CD14-positive monocyte (primary cell): ENCODE measurements at regions not wholly inside any gene's neighbourhood (a gene's known extent, or its start where the extent isn't known, plus 50 kb on each side); places are given as distances from the start of the nearest gene placed in this dataset.

Experiments used
- DNase-seq, 3 donors: peaks; one replicate each; pipeline ENCODE4 v3.0.0-alpha.2; 2011 to 2022
- H2AFZ ChIP-seq: 2 replicates; pipeline ENCODE4 v1.6.0; 2012; ENCODE audit warnings: mild to moderate bottlenecking, low read depth, low read length, inconsistent platforms; ENCODE audit not compliant: insufficient read depth, poor library complexity, severe bottlenecking
- H3K27ac ChIP-seq, 2 donors: 1 replicate in 1 of 2; 2 replicates in 1 of 2; pipeline ENCODE4 v1.5.1; 2012 to 2013; ENCODE audit warnings: low read length in 2 of 2, control low read depth in 1 of 2, inconsistent platforms in 1 of 2, low read depth in 1 of 2, mild to moderate bottlenecking in 1 of 2
- H3K27me3 ChIP-seq, 2 donors: one replicate each; pipeline versions ENCODE4 v1.6.0 to v1.6.1; 2011 to 2013; ENCODE audit warnings: low read length in 2 of 2; ENCODE audit not compliant: control insufficient read depth in 2 of 2, insufficient read depth in 2 of 2
- H3K36me3 ChIP-seq, 2 donors: replicated peaks in 1 of 2; 1 replicate in 1 of 2; 2 replicates in 1 of 2; pipeline versions ENCODE4 v1.5.1 to v1.6.1; 2012 to 2013; ENCODE audit warnings: low read length in 2 of 2, control low read depth in 1 of 2, inconsistent platforms in 1 of 2, mild to moderate bottlenecking in 1 of 2; ENCODE audit not compliant: insufficient read depth in 2 of 2, control insufficient read depth in 1 of 2
- H3K4me1 ChIP-seq, 2 donors: 1 replicate in 1 of 2; 2 replicates in 1 of 2; pipeline versions ENCODE4 v1.5.1 to v1.6.1; 2012 to 2013; ENCODE audit warnings: low read length in 2 of 2, control low read depth in 1 of 2, inconsistent platforms in 1 of 2, mild to moderate bottlenecking in 1 of 2, moderate library complexity in 1 of 2; ENCODE audit not compliant: insufficient read depth in 2 of 2, control insufficient read depth in 1 of 2
- H3K4me2 ChIP-seq: replicated peaks from 2 replicates; pipeline ENCODE3; 2012; ENCODE audit warnings: low read length, moderate library complexity, mild to moderate bottlenecking; ENCODE audit not compliant: poor library complexity, severe bottlenecking; ENCODE audit errors: extremely low read depth
- H3K4me3 ChIP-seq, 3 experiments: fragments of 200-600 bp in 1 of 3; sonication (generic) in 1 of 3; replicated peaks in 1 of 3; 1 replicate in 2 of 3; 2 replicates in 1 of 3; pipeline ENCODE4 v1.5.1; 2011 to 2013; ENCODE audit warnings: low read length in 3 of 3, mild to moderate bottlenecking in 3 of 3, control low read depth in 2 of 3, low read depth in 2 of 3, inconsistent platforms in 1 of 3, moderate library complexity in 1 of 3
- H3K79me2 ChIP-seq: 2 replicates; pipeline ENCODE4 v1.6.0; 2012; ENCODE audit warnings: mild to moderate bottlenecking, control low read depth, inconsistent platforms, low read length, moderate library complexity; ENCODE audit not compliant: insufficient read depth
- H3K9ac ChIP-seq: 2 replicates; pipeline ENCODE4 v1.6.0; 2017; ENCODE audit warnings: low read length, mild to moderate bottlenecking; ENCODE audit not compliant: insufficient read depth, poor library complexity, severe bottlenecking
- H3K9me3 ChIP-seq, 2 donors: replicated peaks in 1 of 2; 1 replicate in 1 of 2; 2 replicates in 1 of 2; pipeline versions ENCODE4 v1.5.1 to v1.6.1; 2012 to 2013; ENCODE audit warnings: low read length in 2 of 2, control low read depth in 1 of 2; ENCODE audit not compliant: control insufficient read depth in 1 of 2, insufficient read depth in 1 of 2
- H4K20me1 ChIP-seq: 2 replicates; pipeline ENCODE4 v1.6.0; 2012; ENCODE audit warnings: mild to moderate bottlenecking, low read length, control low read depth, moderate library complexity; ENCODE audit not compliant: insufficient read depth
- H3K27ac Mint-ChIP-seq, 7 donors: one replicate each; pipeline ENCODE4 v1.8.0; 2020; ENCODE audit warnings: mild to moderate bottlenecking in 7 of 7, mixed read lengths in 7 of 7, moderate library complexity in 6 of 7, inconsistent platforms in 2 of 7
- H3K27me3 Mint-ChIP-seq, 3 donors: one replicate each; pipeline ENCODE4 v1.8.0; 2021 to 2022; ENCODE audit warnings: low read depth in 3 of 3, mild to moderate bottlenecking in 3 of 3, mixed read lengths in 3 of 3, moderate library complexity in 3 of 3, inconsistent platforms in 1 of 3
- H3K36me3 Mint-ChIP-seq, 2 donors: one replicate each; pipeline ENCODE4 v1.8.0; 2020; ENCODE audit warnings: mixed read lengths in 2 of 2, inconsistent platforms in 1 of 2, mild to moderate bottlenecking in 1 of 2
- H3K4me1 Mint-ChIP-seq: one replicate; pipeline ENCODE4 v1.8.0; 2020; ENCODE audit warnings: mild to moderate bottlenecking, mixed read lengths
- H3K4me3 Mint-ChIP-seq, 2 donors: one replicate each; pipeline ENCODE4 v1.8.0; 2020; ENCODE audit warnings: mild to moderate bottlenecking in 2 of 2, mixed read lengths in 2 of 2, moderate library complexity in 1 of 2
- H3K9me3 Mint-ChIP-seq, 7 donors: one replicate each; pipeline ENCODE4 v1.8.0; 2020 to 2022; ENCODE audit warnings: mixed read lengths in 7 of 7, mild to moderate bottlenecking in 6 of 7, moderate library complexity in 6 of 7, inconsistent platforms in 2 of 7
- WGBS: methylation state at CpG from one replicate; pipeline ENCODE4 v1.1.5; 2013; ENCODE audit warnings: missing lambda C conversion rate; ENCODE audit not compliant: insufficient coverage; 5-methylcytosine and 5-hydroxymethylcytosine counted together
- intact Hi-C, 2 donors: fragments of 100-400 bp; cut with micrococcal nuclease; formaldehyde crosslinking; loops; one replicate each; pipeline versions ENCODE4 v1.15.0 to v1.15.1; 2023
- TF ChIP-seq, protein P1 (sequence below): fragments of 200-600 bp; IDR thresholded peaks from one replicate; pipeline ENCODE4 v1.8.0; 2022; ENCODE audit warnings: antibody characterized with exemption, mild to moderate bottlenecking

DNA sequence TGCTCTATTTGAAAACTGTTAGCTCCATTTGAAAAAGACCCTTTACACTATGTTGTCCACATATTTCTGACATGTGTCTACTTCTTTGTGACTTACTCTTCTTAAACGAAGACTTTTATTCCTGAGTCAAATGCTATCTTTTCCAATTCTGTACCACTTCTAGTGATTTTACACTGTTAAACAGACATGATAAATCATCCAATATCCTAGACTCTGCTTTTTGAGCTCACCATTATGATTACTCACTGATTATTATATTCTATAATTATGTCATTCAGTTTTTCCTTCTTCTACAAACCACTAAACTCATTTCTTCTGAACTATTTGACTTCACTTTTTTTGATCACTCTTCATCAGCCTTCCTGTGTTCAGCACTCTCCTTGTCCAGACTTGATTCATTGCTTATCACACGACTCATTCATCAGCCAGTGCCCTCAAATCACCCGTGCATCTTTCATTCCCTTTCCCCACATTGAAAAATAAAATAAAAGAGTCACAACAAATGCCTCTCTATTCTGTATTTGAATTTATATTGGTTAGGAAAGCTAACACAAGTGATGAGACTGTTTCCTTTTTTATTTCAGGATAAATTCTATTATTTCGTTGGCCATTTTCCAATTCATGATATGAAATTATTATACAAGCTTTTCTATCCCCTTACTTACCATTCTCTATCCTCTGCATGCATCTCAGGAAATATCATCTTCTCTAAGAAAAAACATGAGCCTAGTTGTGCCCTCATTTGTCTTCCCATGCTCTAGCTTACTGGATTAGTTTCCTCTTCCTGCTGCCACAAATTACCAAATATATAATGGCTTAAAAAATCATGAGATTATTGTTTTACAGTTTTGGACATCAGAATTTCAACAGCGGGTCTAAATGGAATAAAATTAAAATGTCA lies 1482.1 kb upstream of the MIR17HG start:
- H3K9ac ChIP-seq, result no peak overlapping the region
- no peaks in the 10 kb centered on the region for H3K4me1 ChIP-seq
- H4K20me1 ChIP-seq, result no peaks in the 10 kb centered on the region
- no peak for DNase-seq
- H3K36me3 Mint-ChIP-seq, result no peaks in the 10 kb centered on the region
- no peak overlapping the region for H3K4me2 ChIP-seq
- 80% methylated on average over 1 of the region's 5 CpGs for WGBS
- H3K36me3 ChIP-seq, result no peaks in the 10 kb centered on the region
- no peaks in the 10 kb centered on the region for H3K79me2 ChIP-seq
- H3K27me3 Mint-ChIP-seq, result no peaks in the 10 kb centered on the region
- H3K4me3 Mint-ChIP-seq, result no peak overlapping the region
- TF ChIP-seq, protein P1, sequence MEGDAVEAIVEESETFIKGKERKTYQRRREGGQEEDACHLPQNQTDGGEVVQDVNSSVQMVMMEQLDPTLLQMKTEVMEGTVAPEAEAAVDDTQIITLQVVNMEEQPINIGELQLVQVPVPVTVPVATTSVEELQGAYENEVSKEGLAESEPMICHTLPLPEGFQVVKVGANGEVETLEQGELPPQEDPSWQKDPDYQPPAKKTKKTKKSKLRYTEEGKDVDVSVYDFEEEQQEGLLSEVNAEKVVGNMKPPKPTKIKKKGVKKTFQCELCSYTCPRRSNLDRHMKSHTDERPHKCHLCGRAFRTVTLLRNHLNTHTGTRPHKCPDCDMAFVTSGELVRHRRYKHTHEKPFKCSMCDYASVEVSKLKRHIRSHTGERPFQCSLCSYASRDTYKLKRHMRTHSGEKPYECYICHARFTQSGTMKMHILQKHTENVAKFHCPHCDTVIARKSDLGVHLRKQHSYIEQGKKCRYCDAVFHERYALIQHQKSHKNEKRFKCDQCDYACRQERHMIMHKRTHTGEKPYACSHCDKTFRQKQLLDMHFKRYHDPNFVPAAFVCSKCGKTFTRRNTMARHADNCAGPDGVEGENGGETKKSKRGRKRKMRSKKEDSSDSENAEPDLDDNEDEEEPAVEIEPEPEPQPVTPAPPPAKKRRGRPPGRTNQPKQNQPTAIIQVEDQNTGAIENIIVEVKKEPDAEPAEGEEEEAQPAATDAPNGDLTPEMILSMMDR, result no peak
- H3K27ac Mint-ChIP-seq, result peak overlapping the region in 1 of 7 donors; percentile 1
- H3K4me1 Mint-ChIP-seq, result no peaks in the 10 kb centered on the region
- no peak overlapping the region for H2AFZ ChIP-seq
- H3K9me3 ChIP-seq, result peaks cover 0 to 3% of the 10 kb centered on the region in 2 donors
- peaks cover 0 to 11% (median 3%) of the 10 kb centered on the region in 7 donors for H3K9me3 Mint-ChIP-seq
- H3K27me3 ChIP-seq, result no peaks in the 10 kb centered on the region
- no peak overlapping the region for H3K4me3 ChIP-seq
- no peak overlapping the region for H3K27ac ChIP-seq
- intact Hi-C loops, result no loop called here

DNA sequence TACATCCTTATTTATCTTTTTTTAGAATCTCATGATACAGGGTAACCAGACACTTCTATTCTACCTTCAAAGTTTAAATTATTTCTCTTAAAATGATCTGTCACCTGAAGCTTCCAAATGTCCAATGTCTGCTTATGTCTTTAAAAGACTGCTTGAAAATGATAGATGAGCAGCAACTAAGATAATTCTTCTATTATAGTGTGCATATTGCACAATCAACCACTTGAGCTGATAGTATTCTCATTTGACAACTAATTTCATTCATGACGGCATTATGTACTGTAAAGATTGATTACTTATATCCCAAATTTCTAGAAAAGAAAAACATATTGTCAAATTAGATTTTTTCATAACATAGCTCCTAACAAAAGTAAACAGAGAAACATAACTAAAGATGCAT lies 1478.2 kb upstream of the MIR17HG start:
- Mint-ChIP-seq H3K27me3 (no peaks in the 10 kb centered on the region), H3K36me3 (no peaks in the 10 kb centered on the region), H3K27ac (no peak overlapping the region), H3K4me1 (no peaks in the 10 kb centered on the region), H3K4me3 (no peak overlapping the region), H3K9me3 (peaks cover 0 to 9% (median 5%) of the 10 kb centered on the region in 7 donors)
- no peak overlapping the region for H3K4me3 ChIP-seq
- H3K4me1 ChIP-seq, result no peaks in the 10 kb centered on the region
- no peak overlapping the region for H3K4me2 ChIP-seq
- TF ChIP-seq, protein P1, result no peak
- peaks cover 0 to 3% of the 10 kb centered on the region in 2 donors for H3K9me3 ChIP-seq
- no peaks in the 10 kb centered on the region for H3K27me3 ChIP-seq
- H4K20me1 ChIP-seq, result no peaks in the 10 kb centered on the region
- H3K36me3 ChIP-seq, result no peaks in the 10 kb centered on the region
- no CpG with 5 or more reads among the region's 1 CpG for WGBS
- no peaks in the 10 kb centered on the region for H3K79me2 ChIP-seq
- no peak overlapping the region for H2AFZ ChIP-seq
- H3K9ac ChIP-seq, result no peak overlapping the region
- no peak for DNase-seq
- intact Hi-C loops, result no loop called here
- H3K27ac ChIP-seq, result no peak overlapping the region
